H1 (cell line): ENCODE measurements at regions not wholly inside any gene's neighbourhood (a gene's known extent, or its start where the extent isn't known, plus 50 kb on each side); places are given as distances from the start of the nearest gene placed in this dataset.

Experiments
- NRF1 ChIP-seq: IDR thresholded peaks from 2 replicates; pipeline ENCODE4 v1.6.1; 2011; ENCODE audit warnings: mild to moderate bottlenecking, low read depth, low read length, improper control_type of control experiment
- TCF12 ChIP-seq: IDR thresholded peaks from 2 replicates; pipeline ENCODE4 v1.6.1; 2011; ENCODE audit warnings: low read depth, mild to moderate bottlenecking, low read length

- TF ChIP-seq NRF1 (no peak), TCF12 (no peak)
These were observed 349.7 kb downstream of the ATP23 start (continued) for GRCh38 chr12:58291106-58291505.
